Activated T-cell treated with anti-CD3 and anti-CD28 coated beads, Interleukin-2, amount 50 U/mL, for 4 hours (primary cell): ENCODE measurements at regions not wholly inside any gene's neighbourhood (a gene's known extent, or its start where the extent isn't known, plus 50 kb on each side); places are given as distances from the start of the nearest gene placed in this dataset.

ENCODE experiments used
- ATAC-seq, 2 donors: fragments of 200-7000 bp; cut with Tn5 transposase; one replicate each; pipeline ENCODE4 v1.10.0; 2021
- DNase-seq: peaks from one replicate; pipeline ENCODE4 v3.0.0-alpha.2; 2020
- H3K27me3 Mint-ChIP-seq: one replicate; pipeline ENCODE4 v1.8.0; 2021; ENCODE audit warnings: low read depth, mixed read lengths
- H3K36me3 Mint-ChIP-seq: one replicate; pipeline ENCODE4 v1.8.0; 2022; ENCODE audit warnings: mixed read lengths; ENCODE audit not compliant: insufficient read depth
- H3K4me1 Mint-ChIP-seq: one replicate; pipeline ENCODE4 v1.8.0; 2021; ENCODE audit warnings: low read depth, mixed read lengths
- H3K4me3 Mint-ChIP-seq: one replicate; pipeline ENCODE4 v1.8.0; 2021; ENCODE audit warnings: mild to moderate bottlenecking, moderate library complexity, mixed read lengths
- H3K9me3 Mint-ChIP-seq: one replicate; pipeline ENCODE4 v1.8.0; 2021; ENCODE audit warnings: mixed read lengths

- H3K4me3 Mint-ChIP-seq, result no peak overlapping the region
- H3K4me1 Mint-ChIP-seq, result no peaks in the 10 kb centered on the region
These were observed 157.7 kb downstream of the TMX3 start for GRCh38 chr18:68557183-68557582.

DNA sequence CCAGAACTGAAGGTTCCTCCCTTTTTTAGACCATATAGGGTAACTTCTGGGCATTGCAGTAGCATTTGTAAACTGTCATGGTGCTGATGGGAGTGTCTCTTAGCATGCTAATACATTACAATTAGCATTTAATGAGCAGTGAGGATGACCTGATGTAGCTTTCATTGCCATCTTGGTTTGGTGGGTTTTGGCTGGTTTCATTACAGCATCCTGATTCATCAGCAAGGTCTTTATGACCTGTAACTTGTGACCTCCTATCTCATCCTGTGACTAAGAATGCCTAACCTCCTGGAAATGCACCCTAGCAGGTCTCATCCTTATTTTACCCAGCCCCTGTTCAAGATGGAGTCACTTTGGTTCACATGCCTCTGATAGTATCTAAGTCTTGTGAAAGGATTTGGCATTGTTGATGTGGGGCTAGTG, 159.0 kb downstream of the TMX3 start:
- Mint-ChIP-seq H3K9me3 (no peaks in the 10 kb centered on the region), H3K4me1 (no peaks in the 10 kb centered on the region), H3K4me3 (no peak overlapping the region), H3K27me3 (no peaks in the 10 kb centered on the region), H3K36me3 (no peaks in the 10 kb centered on the region)
- DNase-seq (no peak), ATAC-seq (no peak)

More at GRCh38 chr18:68557183-68557582, 157.7 kb downstream of the TMX3 start:
- DNase-seq (no peak), ATAC-seq (no peak)
- no peaks in the 10 kb centered on the region for H3K36me3 Mint-ChIP-seq
- no peaks in the 10 kb centered on the region for H3K27me3 Mint-ChIP-seq
- no peaks in the 10 kb centered on the region for H3K9me3 Mint-ChIP-seq

GRCh38 chr18:68548904-68549870, 165.7 kb downstream of the TMX3 start:
- ATAC-seq, result no peak
- no peak for DNase-seq
- Mint-ChIP-seq H3K27me3 (peaks cover 2% of the 10 kb centered on the region), H3K36me3 (no peaks in the 10 kb centered on the region), H3K9me3 (no peaks in the 10 kb centered on the region), H3K4me1 (no peaks in the 10 kb centered on the region), H3K4me3 (no peak overlapping the region)

- ATAC-seq, result no peak
- H3K36me3 Mint-ChIP-seq, result no peaks in the 10 kb centered on the region
- no peak for DNase-seq
- no peaks in the 10 kb centered on the region for H3K4me1 Mint-ChIP-seq
- peaks cover 2% of the 10 kb centered on the region for H3K27me3 Mint-ChIP-seq
- no peaks in the 10 kb centered on the region for H3K9me3 Mint-ChIP-seq
- H3K4me3 Mint-ChIP-seq, result no peak overlapping the region
These were observed 171.6 kb downstream of the TMX3 start for GRCh38 chr18:68543344-68543743.

- no peaks in the 10 kb centered on the region for H3K36me3 Mint-ChIP-seq
- peaks cover 2% of the 10 kb centered on the region for H3K27me3 Mint-ChIP-seq
- no peak for DNase-seq
- H3K4me3 Mint-ChIP-seq, result no peak overlapping the region
- H3K4me1 Mint-ChIP-seq, result no peaks in the 10 kb centered on the region
- ATAC-seq, result no peak
- H3K9me3 Mint-ChIP-seq, result no peaks in the 10 kb centered on the region
These were observed 172.1 kb downstream of the TMX3 start for GRCh38 chr18:68542846-68543245.

GRCh38 chr18:68533641-68534040, 181.3 kb downstream of the TMX3 start:
- H3K9me3 Mint-ChIP-seq, result no peaks in the 10 kb centered on the region
- no peaks in the 10 kb centered on the region for H3K27me3 Mint-ChIP-seq

GRCh38 chr18:68532328-68532885, 182.5 kb downstream of the TMX3 start:
- no peaks in the 10 kb centered on the region for H3K27me3 Mint-ChIP-seq
- H3K4me3 Mint-ChIP-seq, result no peak overlapping the region
- H3K4me1 Mint-ChIP-seq, result no peaks in the 10 kb centered on the region
- DNase-seq (no peak), ATAC-seq (no peak)
- H3K36me3 Mint-ChIP-seq, result no peaks in the 10 kb centered on the region
- H3K9me3 Mint-ChIP-seq, result no peaks in the 10 kb centered on the region

More at GRCh38 chr18:68533641-68534040, 181.3 kb downstream of the TMX3 start:
- Mint-ChIP-seq H3K4me3 (no peak overlapping the region), H3K4me1 (no peaks in the 10 kb centered on the region), H3K36me3 (no peaks in the 10 kb centered on the region)
- DNase-seq (no peak), ATAC-seq (no peak)

DNA sequence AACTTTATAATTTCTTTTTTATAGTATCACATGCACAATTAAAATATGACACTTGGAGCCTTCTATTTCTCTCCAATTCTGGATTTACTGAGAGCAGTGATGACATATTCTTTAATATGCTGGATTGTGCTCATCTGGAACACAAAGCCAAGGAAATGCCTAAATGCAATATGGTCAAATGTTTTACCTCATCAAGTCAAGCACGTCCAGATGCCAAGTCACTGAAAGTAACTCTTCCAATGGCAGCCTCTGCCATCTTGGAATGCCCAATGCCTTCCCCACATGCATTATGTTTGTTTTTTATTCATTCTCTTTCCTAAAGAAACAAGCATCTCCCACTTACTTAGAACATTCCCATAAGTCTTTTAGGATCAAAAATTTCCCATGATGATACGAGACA, 189.8 kb downstream of the TMX3 start:
- ATAC-seq (no peak), DNase-seq (no peak)
- Mint-ChIP-seq H3K4me3 (no peak overlapping the region), H3K36me3 (no peaks in the 10 kb centered on the region), H3K27me3 (no peaks in the 10 kb centered on the region), H3K9me3 (no peaks in the 10 kb centered on the region), H3K4me1 (no peaks in the 10 kb centered on the region)

GRCh38 chr18:68520406-68521075, 194.4 kb downstream of the TMX3 start:
- Mint-ChIP-seq H3K36me3 (no peaks in the 10 kb centered on the region), H3K4me1 (no peaks in the 10 kb centered on the region), H3K27me3 (no peaks in the 10 kb centered on the region), H3K4me3 (no peak overlapping the region), H3K9me3 (no peaks in the 10 kb centered on the region)
- ATAC-seq (no peak), DNase-seq (no peak)

GRCh38 chr18:68519336-68519735, 195.6 kb downstream of the TMX3 start:
- Mint-ChIP-seq H3K9me3 (no peaks in the 10 kb centered on the region), H3K27me3 (no peaks in the 10 kb centered on the region), H3K4me3 (no peak overlapping the region), H3K4me1 (no peaks in the 10 kb centered on the region), H3K36me3 (no peaks in the 10 kb centered on the region)
- DNase-seq (no peak), ATAC-seq (no peak)

GRCh38 chr18:68509902-68510301, 205.0 kb downstream of the TMX3 start:
- Mint-ChIP-seq H3K4me1 (no peaks in the 10 kb centered on the region), H3K27me3 (no peaks in the 10 kb centered on the region), H3K4me3 (no peak overlapping the region), H3K9me3 (no peaks in the 10 kb centered on the region), H3K36me3 (no peaks in the 10 kb centered on the region)
- DNase-seq, result no peak
- no peak for ATAC-seq

GRCh38 chr18:68507781-68508180, 207.1 kb downstream of the TMX3 start:
- no peaks in the 10 kb centered on the region for H3K36me3 Mint-ChIP-seq
- no peaks in the 10 kb centered on the region for H3K4me1 Mint-ChIP-seq
- no peak for DNase-seq
- H3K4me3 Mint-ChIP-seq, result no peak overlapping the region
- ATAC-seq, result no peak
- no peaks in the 10 kb centered on the region for H3K9me3 Mint-ChIP-seq
- no peaks in the 10 kb centered on the region for H3K27me3 Mint-ChIP-seq

- ATAC-seq (no peak), DNase-seq (no peak)
- Mint-ChIP-seq H3K27me3 (no peaks in the 10 kb centered on the region), H3K9me3 (no peaks in the 10 kb centered on the region), H3K4me3 (no peak overlapping the region), H3K36me3 (no peaks in the 10 kb centered on the region), H3K4me1 (no peaks in the 10 kb centered on the region)
These were observed 209.7 kb downstream of the TMX3 start for GRCh38 chr18:68505178-68505574.

DNA sequence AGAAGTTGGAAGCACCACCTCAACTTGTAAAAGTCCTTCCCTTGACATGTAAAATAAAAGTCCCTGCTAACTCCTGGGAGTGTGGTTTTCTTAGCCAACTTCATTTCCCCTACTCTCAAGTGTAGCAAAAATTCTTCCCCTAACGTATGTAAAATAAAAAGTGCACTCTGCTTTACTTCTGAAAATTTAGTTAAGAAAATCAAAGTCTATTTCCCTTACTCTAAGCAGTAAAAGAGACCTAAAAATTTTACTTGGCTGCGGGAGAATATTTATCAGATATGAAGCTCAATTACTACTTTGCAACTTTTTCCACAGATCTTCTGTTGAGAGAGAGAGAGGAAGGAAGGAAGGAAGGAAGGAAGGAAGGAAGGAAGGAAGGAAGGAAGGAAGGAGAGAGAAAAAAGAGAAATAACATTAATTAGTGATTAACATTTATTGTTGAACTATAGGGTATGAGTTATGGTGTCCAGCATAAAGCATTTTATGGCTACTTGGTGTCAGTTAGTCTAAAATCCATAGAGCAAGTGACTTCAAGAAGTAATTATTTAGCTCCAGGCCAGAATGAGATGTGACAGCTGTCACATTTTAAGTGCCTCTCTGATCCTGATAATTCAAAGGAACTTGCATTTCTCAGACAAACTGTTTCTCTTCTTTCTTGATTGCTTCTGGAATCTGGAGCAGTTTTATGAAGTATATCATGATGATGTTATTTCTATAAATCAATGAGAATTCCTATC, 210.3 kb downstream of the TMX3 start:
- no peak for ATAC-seq
- Mint-ChIP-seq H3K36me3 (no peaks in the 10 kb centered on the region), H3K4me1 (no peaks in the 10 kb centered on the region), H3K9me3 (no peaks in the 10 kb centered on the region), H3K27me3 (no peaks in the 10 kb centered on the region), H3K4me3 (no peak overlapping the region)
- no peak for DNase-seq
